HFFc6 (cell line): ENCODE measurements at regions not wholly inside any gene's neighbourhood (a gene's known extent, or its start where the extent isn't known, plus 50 kb on each side); places are given as distances from the start of the nearest gene placed in this dataset.
A peak's percentile ranks its signal among the peaks of the same experiment; 100 is the strongest.
"Not testable (repeated sequence)": the region's sequence is repeated elsewhere in the genome, so short reads cannot be mapped to it uniquely, and the experiment has no call there.

Experiments used
- DNase-seq: peaks from one replicate; pipeline ENCODE4 v3.0.0-alpha.2; 2018
- H3K27ac Mint-ChIP-seq: 2 replicates; pipeline ENCODE4 v1.8.0; 2020; ENCODE audit warnings: mild to moderate bottlenecking, mixed read lengths
- H3K27me3 Mint-ChIP-seq: 2 replicates; pipeline ENCODE4 v1.8.0; 2021; ENCODE audit warnings: mild to moderate bottlenecking, moderate library complexity, mixed read lengths; ENCODE audit not compliant: insufficient read depth
- H3K36me3 Mint-ChIP-seq: 2 replicates; pipeline ENCODE4 v1.8.0; 2021; ENCODE audit warnings: low read depth, mixed read lengths
- H3K4me1 Mint-ChIP-seq: 2 replicates; pipeline ENCODE4 v1.8.0; 2020; ENCODE audit warnings: low read depth, mixed read lengths
- H3K4me3 Mint-ChIP-seq: 2 replicates; pipeline ENCODE4 v1.8.0; 2020; ENCODE audit warnings: mild to moderate bottlenecking, moderate library complexity, mixed read lengths
- H3K9me3 Mint-ChIP-seq: 2 replicates; pipeline ENCODE4 v1.8.0; 2020; ENCODE audit warnings: mild to moderate bottlenecking, mixed read lengths
- TF ChIP-seq, protein P1 (sequence below): fragments of 200-600 bp; sonication (generic); IDR thresholded peaks from 2 replicates; pipeline ENCODE4 v1.5.0; 2021; ENCODE audit warnings: antibody characterized with exemption, mild to moderate bottlenecking

DNA sequence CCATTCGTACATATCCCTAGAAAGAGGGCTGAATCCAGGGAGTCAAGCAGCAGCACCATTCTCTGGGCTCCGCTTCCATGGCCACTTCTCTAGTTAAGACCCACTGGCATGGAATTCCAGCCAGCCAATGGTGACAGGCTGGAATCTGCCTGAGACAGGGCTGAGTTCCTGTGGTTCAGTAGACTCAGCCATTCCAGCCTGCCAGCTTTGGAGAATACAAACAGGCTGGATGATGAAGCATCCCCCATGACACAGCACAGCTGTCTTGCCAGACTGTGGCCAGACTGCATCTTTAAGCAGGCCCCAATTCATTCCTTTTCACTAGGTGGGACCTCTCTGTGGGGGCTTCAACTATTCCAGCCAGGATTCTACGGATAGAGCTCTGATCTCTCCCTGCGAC is 329.6 kb downstream of the XPNPEP1 start:
- DNase-seq: peak; percentile 36
- TF ChIP-seq, protein P1, sequence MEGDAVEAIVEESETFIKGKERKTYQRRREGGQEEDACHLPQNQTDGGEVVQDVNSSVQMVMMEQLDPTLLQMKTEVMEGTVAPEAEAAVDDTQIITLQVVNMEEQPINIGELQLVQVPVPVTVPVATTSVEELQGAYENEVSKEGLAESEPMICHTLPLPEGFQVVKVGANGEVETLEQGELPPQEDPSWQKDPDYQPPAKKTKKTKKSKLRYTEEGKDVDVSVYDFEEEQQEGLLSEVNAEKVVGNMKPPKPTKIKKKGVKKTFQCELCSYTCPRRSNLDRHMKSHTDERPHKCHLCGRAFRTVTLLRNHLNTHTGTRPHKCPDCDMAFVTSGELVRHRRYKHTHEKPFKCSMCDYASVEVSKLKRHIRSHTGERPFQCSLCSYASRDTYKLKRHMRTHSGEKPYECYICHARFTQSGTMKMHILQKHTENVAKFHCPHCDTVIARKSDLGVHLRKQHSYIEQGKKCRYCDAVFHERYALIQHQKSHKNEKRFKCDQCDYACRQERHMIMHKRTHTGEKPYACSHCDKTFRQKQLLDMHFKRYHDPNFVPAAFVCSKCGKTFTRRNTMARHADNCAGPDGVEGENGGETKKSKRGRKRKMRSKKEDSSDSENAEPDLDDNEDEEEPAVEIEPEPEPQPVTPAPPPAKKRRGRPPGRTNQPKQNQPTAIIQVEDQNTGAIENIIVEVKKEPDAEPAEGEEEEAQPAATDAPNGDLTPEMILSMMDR: no peak
- no peaks in the 10 kb centered on the region; the same call in 1 of the 2 replicates for H3K36me3 Mint-ChIP-seq
- H3K4me3 Mint-ChIP-seq: no peak overlapping the region
- no peak overlapping the region for H3K27ac Mint-ChIP-seq
- peaks cover 45% of the 10 kb centered on the region for H3K9me3 Mint-ChIP-seq
- H3K27me3 Mint-ChIP-seq: no peaks in the 10 kb centered on the region
- H3K4me1 Mint-ChIP-seq: peaks cover 7% of the 10 kb centered on the region; the same call in 1 of the 2 replicates

DNA sequence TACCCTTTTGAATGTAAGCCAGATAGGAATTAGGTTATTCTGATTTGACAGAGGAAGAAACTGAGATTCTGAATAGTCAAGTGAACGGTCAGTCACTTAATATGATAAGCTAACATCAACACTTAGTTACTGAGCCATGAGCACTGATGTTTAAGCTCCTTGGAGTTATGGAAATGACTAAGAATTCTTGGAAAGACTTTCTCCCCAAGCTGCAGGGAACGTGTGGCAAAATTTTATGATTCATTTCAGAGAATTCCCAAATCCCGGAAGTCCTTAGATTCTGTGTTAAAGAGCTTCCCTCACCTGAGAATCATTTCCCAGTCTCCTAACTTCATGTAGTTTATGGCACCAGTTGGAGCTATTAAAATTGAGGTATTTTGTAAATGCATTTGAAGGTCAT is 330.9 kb downstream of the XPNPEP1 start:
- Mint-ChIP-seq H3K9me3 (peaks cover 37% of the 10 kb centered on the region), H3K27ac (no peak overlapping the region), H3K4me3 (no peak overlapping the region), H3K4me1 (peaks cover 7% of the 10 kb centered on the region; the same call in 1 of the 2 replicates), H3K36me3 (no peaks in the 10 kb centered on the region; the same call in 1 of the 2 replicates), H3K27me3 (no peaks in the 10 kb centered on the region)
- no peak for DNase-seq
- TF ChIP-seq, protein P1: no peak

DNA sequence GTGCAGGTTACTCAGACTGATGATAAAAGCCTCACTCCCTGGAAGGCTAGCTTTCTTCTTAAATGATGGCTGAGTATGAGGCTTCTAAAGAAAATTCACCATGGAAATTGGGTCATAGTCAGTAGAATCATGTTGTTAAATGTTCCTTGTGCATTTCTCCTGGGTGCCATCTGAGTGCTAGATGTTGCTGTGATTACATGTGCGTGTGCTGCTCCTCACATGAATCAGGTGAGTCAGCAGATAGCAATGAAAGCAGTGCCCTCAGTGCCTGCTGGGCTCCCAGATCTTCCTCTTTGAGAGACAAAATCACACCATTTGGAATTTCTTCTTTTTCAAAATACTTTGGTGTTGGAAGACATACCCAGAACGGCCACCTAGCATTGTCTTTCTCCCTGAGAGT is 331.7 kb downstream of the XPNPEP1 start:
- no peaks in the 10 kb centered on the region for H3K27me3 Mint-ChIP-seq
- no peak overlapping the region for H3K27ac Mint-ChIP-seq
- peaks cover 37% of the 10 kb centered on the region for H3K9me3 Mint-ChIP-seq
- TF ChIP-seq, protein P1: no peak
- no peak for DNase-seq
- peaks cover 7% of the 10 kb centered on the region; the same call in 1 of the 2 replicates for H3K4me1 Mint-ChIP-seq
- H3K36me3 Mint-ChIP-seq: no peaks in the 10 kb centered on the region; the same call in 1 of the 2 replicates
- no peak overlapping the region for H3K4me3 Mint-ChIP-seq

DNA sequence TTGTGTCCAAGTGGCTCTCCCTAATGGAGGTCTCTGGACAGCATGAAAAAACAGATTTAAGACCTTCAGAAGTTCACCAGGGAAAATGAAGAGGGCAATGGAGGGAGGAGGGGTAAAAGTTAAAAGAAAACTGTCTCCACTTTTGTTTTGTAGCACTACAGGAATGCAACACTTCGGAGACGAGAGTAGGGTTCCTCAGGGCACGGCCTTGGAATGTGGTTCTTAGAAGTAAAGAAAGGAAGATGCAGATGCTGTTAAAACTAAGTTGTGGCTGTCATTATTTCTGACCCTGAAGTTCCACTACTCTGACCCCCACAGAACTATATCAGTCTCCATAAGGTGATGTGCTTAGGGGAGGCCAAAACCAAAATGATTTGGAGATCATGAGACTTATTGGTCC is 335.1 kb downstream of the XPNPEP1 start:
- Mint-ChIP-seq H3K27me3 (no peaks in the 10 kb centered on the region), H3K27ac (no peak overlapping the region), H3K9me3 (peaks cover 37% of the 10 kb centered on the region), H3K4me1 (peaks cover 7% of the 10 kb centered on the region; the same call in 1 of the 2 replicates), H3K4me3 (no peak overlapping the region), H3K36me3 (no peaks in the 10 kb centered on the region; the same call in 1 of the 2 replicates)
- TF ChIP-seq, protein P1: no peak
- DNase-seq: no peak

DNA sequence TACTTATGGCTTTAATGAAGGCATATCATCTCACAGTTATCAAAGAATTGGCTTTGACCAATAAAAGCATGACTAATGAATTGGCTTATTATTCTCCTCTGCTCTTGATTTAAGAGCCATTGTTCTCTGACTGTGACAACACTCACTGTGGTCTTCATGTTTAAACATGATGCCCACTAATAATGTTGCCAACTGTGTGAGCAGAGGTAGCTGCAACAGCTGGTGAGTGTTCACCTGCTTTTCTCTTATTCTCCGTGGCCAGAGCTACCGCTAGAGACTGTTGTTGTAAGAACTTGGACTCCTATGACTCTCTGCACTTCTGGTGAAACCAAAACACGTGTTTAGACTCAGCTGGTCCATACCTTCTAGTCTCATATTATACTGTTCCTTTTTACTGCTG is 335.9 kb downstream of the XPNPEP1 start:
- Mint-ChIP-seq H3K36me3 (no peaks in the 10 kb centered on the region; the same call in 1 of the 2 replicates), H3K4me1 (peaks cover 7% of the 10 kb centered on the region; the same call in 1 of the 2 replicates), H3K27ac (no peak overlapping the region), H3K9me3 (peaks cover 37% of the 10 kb centered on the region), H3K27me3 (no peaks in the 10 kb centered on the region), H3K4me3 (no peak overlapping the region)
- DNase-seq: no peak
- TF ChIP-seq, protein P1: no peak

DNA sequence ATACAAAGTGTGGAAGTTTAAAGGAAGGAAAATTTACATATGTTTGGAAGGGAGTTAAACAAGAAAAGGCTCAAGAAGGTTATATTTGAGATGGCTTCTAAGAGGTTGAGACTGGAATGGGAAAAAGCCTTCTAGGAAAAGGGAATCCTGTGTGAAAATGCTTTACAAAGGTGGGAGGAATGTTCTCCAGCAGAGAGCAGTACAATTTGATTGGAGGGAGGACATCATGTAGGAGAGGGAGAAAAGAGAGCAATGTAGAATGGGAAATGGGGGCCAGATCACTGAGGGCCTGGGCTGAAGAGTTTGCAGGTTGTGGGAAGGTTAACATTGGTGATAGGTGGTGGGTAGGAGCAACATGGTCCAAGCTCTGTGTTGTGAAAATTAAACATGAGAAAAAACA is 366.9 kb downstream of the XPNPEP1 start:
- DNase-seq: no peak
- Mint-ChIP-seq H3K27ac (no peak overlapping the region), H3K36me3 (no peaks in the 10 kb centered on the region), H3K9me3 (peaks cover 9% of the 10 kb centered on the region; the same call in 1 of the 2 replicates), H3K4me1 (no peaks in the 10 kb centered on the region), H3K27me3 (no peaks in the 10 kb centered on the region), H3K4me3 (no peak overlapping the region)
- TF ChIP-seq, protein P1: no peak

DNA sequence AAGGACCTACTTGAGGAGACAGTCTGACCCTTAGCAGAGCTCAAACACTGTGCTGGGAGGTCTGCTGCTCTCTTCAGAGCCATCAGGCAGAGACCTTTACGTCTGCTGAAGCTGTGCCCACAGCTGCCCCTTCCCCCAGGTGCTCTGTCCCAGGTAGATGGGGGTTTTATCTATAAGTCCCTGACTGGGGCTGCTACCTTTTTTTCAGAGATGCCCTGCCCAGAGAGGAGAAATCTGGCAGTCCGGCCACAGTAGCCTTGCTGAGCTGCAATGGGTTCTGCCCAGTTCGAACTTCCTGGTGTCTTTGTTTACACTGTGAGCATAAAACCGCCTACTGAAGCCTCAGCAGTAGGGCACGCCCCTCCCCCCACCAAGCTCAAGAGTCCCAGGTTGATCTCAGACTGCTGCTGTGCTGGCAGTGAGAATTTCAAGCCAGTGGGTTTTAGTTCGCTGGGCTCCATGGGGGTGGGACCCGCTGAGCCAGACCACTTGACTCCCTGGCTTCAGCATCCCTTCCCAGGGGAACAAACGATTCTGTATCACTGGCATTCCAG is 381.2 kb downstream of the XPNPEP1 start:
- not testable (repeated sequence) for DNase-seq, H3K4me1 Mint-ChIP-seq, H3K4me3 Mint-ChIP-seq, H3K9me3 Mint-ChIP-seq, H3K27me3 Mint-ChIP-seq, H3K36me3 Mint-ChIP-seq, H3K27ac Mint-ChIP-seq
